GM12872 (cell line): ENCODE measurements at regions not wholly inside any gene's neighbourhood (a gene's known extent, or its start where the extent isn't known, plus 50 kb on each side); places are given as distances from the start of the nearest gene placed in this dataset.

ENCODE experiments used
- TF ChIP-seq, protein P1 (sequence below): IDR thresholded peaks from 3 replicates; pipeline ENCODE4 v1.5.1; 2011; ENCODE audit warnings: low read depth, mild to moderate bottlenecking, low read length, moderate library complexity; ENCODE audit not compliant: insufficient read depth

DNA sequence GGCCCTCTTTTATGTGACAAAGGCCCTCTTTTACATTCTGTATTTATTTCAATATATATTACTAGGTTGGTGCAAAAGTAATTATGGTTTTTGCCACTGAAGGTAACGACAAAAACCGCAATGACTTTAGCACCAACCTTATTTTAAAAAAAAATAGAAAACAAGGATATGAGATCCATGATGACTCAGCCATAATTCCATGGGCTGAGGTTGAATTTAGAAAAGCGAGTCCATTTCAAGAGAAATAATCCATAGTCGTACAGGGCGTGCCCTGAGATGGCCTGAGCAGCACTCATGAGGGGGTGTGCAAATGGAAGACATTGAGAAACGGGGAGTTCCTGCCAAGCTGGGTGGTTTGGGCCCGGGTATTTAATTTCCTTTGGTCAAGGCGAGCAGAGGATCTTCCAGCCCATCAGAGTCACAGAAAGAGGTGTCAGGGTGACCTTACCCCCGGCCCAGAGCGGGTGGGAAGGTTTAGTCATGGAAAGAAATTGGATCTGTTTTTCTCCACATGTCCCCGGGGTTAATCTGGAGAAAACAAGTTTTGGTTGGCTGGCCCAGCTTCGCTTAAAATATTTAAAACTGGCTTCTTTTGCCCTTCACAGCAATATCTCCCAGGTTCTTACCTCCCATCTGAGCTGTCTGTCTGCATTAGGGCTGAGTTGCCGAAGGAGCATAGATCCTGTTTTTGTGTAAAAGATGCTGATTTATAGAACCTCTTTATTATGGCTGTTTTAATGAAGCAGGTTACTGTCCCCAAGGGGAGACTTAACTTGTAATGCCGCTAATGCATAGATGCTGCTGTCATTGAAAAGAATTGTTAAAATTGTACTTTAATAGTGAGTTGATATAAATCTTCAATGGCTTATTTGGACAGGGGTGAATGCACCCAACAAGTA is 255.6 kb downstream of the PREX1 start:
- TF ChIP-seq, protein P1, sequence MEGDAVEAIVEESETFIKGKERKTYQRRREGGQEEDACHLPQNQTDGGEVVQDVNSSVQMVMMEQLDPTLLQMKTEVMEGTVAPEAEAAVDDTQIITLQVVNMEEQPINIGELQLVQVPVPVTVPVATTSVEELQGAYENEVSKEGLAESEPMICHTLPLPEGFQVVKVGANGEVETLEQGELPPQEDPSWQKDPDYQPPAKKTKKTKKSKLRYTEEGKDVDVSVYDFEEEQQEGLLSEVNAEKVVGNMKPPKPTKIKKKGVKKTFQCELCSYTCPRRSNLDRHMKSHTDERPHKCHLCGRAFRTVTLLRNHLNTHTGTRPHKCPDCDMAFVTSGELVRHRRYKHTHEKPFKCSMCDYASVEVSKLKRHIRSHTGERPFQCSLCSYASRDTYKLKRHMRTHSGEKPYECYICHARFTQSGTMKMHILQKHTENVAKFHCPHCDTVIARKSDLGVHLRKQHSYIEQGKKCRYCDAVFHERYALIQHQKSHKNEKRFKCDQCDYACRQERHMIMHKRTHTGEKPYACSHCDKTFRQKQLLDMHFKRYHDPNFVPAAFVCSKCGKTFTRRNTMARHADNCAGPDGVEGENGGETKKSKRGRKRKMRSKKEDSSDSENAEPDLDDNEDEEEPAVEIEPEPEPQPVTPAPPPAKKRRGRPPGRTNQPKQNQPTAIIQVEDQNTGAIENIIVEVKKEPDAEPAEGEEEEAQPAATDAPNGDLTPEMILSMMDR: no peak

DNA sequence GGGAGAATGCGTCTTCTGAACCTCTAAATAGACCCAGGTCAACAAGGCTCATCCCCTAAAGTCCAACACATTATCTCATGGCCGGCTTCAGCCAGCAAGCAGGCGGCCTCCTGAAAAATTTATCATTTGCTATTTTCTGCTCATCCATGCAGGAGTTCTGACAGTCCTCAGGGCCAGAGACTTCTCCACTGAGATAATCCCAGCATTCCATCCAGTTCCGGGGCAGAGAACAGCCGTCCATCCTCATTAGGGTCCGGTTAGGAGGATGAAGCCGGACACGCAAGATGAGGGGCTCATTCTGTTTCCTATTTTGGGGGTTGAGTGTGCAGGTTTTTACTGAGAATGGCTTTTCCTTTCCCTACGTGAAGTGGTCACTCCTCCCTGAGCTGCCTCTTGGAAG is 258.1 kb downstream of the PREX1 start:
- TF ChIP-seq, protein P1: no peak

DNA sequence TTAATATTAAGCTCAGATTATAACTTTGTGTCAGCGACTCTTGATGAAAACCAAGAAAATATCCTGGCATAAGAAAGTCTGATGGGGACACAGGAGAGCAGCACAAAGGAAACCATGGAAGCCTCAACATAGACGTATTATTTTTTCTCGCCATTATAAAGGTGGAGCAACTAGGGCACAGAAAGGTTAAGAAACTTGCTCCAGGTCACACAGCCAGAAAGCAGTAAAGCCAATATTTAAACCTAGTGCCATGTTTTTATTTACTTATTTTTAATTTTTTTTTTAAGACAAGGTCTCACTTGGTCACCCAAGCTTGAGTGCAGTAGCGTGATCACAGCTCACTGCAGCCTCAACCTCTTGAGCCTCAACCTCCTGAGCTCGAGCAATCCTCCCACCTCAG is 259.3 kb downstream of the PREX1 start:
- TF ChIP-seq, protein P1: no peak

DNA sequence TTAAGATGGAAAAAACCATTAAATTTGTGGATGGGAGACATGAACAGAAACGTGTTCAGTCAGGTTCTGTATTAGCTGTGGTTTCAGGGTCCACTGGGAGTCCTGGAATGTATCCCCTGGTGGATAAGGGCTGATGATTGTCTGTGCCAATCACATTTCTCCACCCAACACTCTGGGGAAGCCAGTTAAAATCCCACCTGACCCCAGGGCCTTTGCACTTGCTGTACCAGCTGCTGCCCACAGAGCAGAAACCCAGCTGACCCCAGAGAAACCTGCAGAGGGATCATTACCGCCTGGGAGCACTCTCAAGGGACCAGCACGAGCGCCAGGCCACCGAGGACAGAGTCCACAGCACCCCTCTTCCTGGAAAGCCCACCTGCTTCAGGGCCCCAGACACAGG is 260.7 kb downstream of the PREX1 start:
- TF ChIP-seq, protein P1: no peak

DNA sequence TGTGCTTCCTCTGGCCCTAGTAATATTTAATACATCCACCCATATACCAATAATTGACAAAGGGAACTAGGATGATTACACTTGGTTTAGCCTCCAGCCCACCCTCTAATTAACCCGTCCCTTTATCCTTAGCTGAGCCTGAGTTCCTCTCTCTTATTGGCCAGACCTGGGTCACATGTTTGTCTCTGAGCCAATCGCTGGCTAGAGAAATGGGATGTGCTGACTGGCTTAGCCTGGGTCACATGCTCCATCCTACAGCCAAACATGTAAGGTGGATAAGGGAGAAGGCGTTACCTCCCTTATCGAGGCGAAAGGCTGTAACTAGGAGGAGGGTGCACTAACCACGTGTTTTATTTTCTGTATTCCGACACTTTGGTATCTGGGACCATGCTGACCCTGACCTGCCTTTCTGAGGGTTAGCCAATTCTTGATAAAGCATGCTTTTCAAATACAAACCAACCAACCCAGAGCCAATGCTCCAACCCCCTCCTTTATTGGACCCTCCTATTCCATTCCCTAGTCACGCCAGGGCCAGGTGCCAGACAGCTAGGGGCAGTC is 262.7 kb downstream of the PREX1 start:
- TF ChIP-seq, protein P1: no peak

DNA sequence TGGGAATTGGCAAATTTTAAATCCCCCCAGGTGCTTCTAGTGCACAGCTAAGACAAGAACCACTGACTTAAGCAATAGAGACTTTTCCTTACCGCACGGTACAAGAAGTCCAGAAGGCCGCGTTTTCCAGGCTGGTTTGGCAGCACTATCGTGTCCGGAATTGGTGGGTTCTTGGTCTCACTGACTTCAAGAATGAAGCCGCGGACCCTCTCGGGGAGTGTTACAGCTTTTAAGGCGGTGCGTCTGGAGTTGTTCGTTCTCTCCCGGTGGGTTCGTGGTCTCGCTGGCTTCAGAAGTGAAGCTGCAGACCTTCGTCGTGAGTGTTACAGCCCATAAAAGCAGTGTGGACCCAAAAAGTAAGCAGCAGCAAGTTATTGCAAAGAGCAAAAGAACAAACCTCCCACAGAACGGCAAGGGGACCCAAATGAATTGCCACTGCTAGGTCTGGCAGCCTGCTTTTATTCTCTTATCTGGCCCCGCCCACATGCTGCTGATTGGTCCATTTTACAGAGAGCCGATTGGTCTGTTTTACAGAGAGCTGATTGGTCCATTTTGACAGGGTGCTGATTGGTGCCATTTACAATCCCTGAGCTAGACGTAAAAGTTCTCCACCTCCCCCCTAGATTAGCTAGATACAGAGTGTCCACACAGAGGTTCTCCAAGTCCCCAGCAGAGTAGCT is 264.5 kb downstream of the PREX1 start:
- TF ChIP-seq, protein P1: no peak

DNA sequence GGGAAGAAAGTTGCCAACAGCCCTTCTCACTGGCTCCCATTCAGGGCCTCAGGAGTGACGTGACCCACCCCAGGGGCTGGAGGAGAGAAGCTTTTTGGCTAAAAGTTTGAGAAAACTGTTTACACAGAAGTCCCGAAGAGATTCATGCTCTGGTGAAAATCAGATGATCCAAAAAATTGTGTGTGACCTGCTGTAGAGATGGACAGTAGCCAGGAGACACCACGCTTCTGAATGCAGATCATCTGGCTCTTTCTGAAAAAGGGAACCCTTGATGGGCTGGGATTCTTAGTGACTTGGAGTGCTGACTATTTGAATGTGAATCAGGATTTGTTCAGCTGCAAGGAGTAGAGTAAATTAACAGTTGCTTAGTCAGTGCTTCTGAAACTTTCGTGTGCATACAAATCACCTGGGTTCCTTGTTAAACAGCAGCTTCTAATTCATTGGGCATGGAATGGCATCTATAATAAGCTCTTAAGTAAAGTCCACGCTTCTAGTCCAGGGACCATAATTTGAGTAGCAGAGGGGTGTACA is 265.1 kb downstream of the PREX1 start:
- TF ChIP-seq, protein P1: no peak
